ENCODE measurements at regions not wholly inside any gene's neighbourhood (a gene's known extent, or its start where the extent isn't known, plus 50 kb on each side); places are given as distances from the start of the nearest gene placed in this dataset.

- TF ChIP-seq CTCF (conservative IDR thresholded peaks at IDR 0.05; ENCODE audit: low read depth in 2 of 2) = no peak
- TF ChIP-seq EZH2 (IDR thresholded peaks at IDR 0.05; ENCODE audit: low read depth, unreplicated experiment) = no peak
- no peak for TF ChIP-seq EZH2phosphoT487 (IDR thresholded peaks at IDR 0.05; ENCODE audit: unreplicated experiment)
- TF ChIP-seq POLR2AphosphoS5 (IDR thresholded peaks at IDR 0.05; ENCODE audit: low read depth) = no peak
- TF ChIP-seq ETS1 (IDR thresholded peaks at IDR 0.05) = no peak
- TF ChIP-seq, protein P1, sequence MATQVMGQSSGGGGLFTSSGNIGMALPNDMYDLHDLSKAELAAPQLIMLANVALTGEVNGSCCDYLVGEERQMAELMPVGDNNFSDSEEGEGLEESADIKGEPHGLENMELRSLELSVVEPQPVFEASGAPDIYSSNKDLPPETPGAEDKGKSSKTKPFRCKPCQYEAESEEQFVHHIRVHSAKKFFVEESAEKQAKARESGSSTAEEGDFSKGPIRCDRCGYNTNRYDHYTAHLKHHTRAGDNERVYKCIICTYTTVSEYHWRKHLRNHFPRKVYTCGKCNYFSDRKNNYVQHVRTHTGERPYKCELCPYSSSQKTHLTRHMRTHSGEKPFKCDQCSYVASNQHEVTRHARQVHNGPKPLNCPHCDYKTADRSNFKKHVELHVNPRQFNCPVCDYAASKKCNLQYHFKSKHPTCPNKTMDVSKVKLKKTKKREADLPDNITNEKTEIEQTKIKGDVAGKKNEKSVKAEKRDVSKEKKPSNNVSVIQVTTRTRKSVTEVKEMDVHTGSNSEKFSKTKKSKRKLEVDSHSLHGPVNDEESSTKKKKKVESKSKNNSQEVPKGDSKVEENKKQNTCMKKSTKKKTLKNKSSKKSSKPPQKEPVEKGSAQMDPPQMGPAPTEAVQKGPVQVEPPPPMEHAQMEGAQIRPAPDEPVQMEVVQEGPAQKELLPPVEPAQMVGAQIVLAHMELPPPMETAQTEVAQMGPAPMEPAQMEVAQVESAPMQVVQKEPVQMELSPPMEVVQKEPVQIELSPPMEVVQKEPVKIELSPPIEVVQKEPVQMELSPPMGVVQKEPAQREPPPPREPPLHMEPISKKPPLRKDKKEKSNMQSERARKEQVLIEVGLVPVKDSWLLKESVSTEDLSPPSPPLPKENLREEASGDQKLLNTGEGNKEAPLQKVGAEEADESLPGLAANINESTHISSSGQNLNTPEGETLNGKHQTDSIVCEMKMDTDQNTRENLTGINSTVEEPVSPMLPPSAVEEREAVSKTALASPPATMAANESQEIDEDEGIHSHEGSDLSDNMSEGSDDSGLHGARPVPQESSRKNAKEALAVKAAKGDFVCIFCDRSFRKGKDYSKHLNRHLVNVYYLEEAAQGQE (IDR thresholded peaks at IDR 0.05; ENCODE audit: unreplicated experiment) = no peak
Observed at GRCh38 chr2:166632616-166633015, 138.6 kb upstream of the SCN7A start.

Measured in GM23338 (cell line).